ENCODE measurements at regions not wholly inside any gene's neighbourhood (a gene's known extent, or its start where the extent isn't known, plus 50 kb on each side); places are given as distances from the start of the nearest gene placed in this dataset.

DNA sequence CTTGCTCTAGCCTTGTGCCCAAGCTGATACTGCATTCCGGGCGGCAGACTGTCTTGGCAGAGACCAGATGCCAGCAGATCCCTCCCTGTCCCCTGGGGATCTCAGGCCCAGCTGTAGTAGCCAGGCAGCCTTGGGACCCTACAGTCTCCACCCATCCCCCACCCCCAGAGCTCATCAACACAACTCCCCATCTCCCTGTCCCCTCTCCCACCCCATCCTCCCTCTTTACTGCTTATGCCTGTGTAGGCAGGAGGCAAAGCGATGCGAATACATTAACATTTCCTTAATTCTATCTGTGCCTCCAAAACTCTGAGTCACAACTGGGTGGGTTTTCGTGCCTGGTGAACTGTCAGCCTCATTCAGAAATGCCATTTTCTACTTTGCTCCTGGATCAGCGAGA, 547.6 kb downstream of the BUD13 start:
- DNase-seq (ENCODE audit: low spot score), result no peak
- TF ChIP-seq, protein P1, sequence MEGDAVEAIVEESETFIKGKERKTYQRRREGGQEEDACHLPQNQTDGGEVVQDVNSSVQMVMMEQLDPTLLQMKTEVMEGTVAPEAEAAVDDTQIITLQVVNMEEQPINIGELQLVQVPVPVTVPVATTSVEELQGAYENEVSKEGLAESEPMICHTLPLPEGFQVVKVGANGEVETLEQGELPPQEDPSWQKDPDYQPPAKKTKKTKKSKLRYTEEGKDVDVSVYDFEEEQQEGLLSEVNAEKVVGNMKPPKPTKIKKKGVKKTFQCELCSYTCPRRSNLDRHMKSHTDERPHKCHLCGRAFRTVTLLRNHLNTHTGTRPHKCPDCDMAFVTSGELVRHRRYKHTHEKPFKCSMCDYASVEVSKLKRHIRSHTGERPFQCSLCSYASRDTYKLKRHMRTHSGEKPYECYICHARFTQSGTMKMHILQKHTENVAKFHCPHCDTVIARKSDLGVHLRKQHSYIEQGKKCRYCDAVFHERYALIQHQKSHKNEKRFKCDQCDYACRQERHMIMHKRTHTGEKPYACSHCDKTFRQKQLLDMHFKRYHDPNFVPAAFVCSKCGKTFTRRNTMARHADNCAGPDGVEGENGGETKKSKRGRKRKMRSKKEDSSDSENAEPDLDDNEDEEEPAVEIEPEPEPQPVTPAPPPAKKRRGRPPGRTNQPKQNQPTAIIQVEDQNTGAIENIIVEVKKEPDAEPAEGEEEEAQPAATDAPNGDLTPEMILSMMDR (IDR thresholded peaks at IDR 0.05; ENCODE audit: extremely low read depth, insufficient read depth, missing control alignments), result no peak
- in situ Hi-C loops (cut with MboI; ENCODE audit: low pct_unique_long_range_greater_than_20kb, low sequenced_read_pairs, unreplicated experiment), result no loop called here

DNA sequence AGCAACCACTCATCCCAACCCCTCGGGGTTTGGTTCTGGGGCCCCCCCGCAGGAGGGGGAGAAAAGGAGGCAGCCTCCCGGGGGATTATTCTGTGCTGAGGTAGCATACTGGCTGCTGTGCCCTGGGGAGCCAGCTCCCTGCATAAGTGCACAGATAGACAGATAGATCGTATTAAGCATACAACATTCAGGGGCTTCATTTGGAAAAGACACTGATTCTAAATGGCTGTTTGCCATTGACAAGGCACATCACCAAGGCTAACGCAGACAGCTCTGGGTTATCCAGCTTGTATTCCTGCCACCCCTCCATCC, 547.9 kb downstream of the BUD13 start:
- in situ Hi-C loops (cut with MboI; ENCODE audit: low pct_unique_long_range_greater_than_20kb, low sequenced_read_pairs, unreplicated experiment), result no loop called here
- DNase-seq (ENCODE audit: low spot score), result no peak
- TF ChIP-seq, protein P1 (IDR thresholded peaks at IDR 0.05; ENCODE audit: extremely low read depth, insufficient read depth, missing control alignments), result no peak

DNA sequence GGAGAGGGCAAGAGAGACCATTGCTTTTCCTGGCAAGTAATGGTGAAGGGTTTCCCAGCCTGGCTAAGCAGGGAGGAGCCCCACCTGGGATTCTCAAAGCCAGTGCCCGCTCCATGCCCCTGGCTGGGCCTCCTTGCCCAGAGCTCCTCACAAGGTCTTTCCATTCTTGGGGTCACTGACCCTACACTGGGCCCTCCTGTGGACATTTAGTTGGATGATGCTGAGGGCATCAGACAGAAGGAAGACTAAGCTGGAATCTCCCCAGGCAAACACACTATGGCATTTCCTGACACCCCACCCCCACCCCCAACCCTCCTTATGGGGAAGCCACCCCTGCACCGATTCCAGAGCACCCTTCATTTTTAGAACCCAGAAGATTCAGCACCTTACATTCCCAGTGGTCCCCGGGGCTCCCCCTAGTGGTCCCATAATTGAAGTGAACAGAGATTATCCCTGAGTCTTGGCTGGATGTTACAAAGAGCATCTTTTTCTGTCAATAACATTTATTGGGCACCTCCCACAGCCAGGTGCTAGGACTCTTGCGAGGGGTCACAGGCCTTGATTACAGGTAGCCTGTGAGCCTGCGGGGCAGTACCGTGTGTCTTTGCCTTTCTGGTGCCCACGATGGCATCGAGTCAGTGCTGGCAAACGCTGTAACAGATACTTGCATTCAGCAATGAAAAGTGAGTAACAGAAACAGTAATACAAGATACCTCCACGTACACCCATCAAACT, 548.5 kb downstream of the BUD13 start:
- TF ChIP-seq, protein P1 (IDR thresholded peaks at IDR 0.05; ENCODE audit: extremely low read depth, insufficient read depth, missing control alignments), result peak; percentile 77
- peak; percentile 65 for DNase-seq (ENCODE audit: low spot score)
- in situ Hi-C loops (cut with MboI; ENCODE audit: low pct_unique_long_range_greater_than_20kb, low sequenced_read_pairs, unreplicated experiment), result no loop called here

DNA sequence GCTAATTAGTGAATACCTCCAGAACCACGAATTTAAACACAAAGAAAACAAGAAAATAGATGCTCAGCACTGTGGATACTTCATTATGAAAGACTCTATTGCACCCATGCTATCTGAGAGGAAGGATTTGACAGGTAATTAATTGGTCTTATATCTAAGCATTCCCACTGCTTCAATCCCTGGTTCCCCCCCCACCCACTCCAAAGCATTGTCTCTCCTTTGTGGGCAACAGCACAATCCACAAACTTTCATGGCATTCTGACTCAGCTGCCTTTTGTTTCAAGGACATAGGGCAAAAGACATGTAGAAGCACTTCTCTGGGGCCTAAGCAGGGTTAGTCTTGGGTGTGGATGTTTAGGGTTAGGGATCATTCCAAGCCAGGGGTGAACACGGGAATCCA, 551.4 kb downstream of the BUD13 start:
- in situ Hi-C loops (cut with MboI; ENCODE audit: low pct_unique_long_range_greater_than_20kb, low sequenced_read_pairs, unreplicated experiment), result no loop called here
- TF ChIP-seq, protein P1 (IDR thresholded peaks at IDR 0.05; ENCODE audit: extremely low read depth, insufficient read depth, missing control alignments), result no peak
- no peak for DNase-seq (ENCODE audit: low spot score)

DNA sequence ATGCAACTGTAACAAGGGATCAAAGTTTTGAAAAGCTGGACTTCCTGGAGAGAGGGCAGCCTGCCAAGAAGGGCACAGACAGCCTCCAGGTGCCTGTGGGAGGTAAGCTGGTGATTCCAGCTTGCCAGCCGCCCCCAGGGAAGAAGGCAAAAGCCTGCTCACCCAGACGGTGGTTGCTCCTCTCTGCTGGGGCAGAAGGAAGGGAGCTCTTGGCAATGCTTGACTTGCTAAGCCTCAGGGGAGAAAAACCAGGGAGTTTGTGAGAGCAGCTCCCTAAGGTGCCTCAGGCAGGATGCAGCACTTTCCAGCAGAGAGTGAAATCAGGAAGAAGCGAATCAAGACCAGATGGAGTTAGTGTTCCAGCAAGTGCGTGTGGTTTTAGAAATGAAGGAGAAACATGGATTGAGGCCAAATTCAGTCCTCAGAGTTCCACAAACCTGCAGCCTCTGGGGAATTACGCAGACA, 553.6 kb downstream of the BUD13 start:
- in situ Hi-C loops (cut with MboI; ENCODE audit: low pct_unique_long_range_greater_than_20kb, low sequenced_read_pairs, unreplicated experiment), result no loop called here
- TF ChIP-seq, protein P1 (IDR thresholded peaks at IDR 0.05; ENCODE audit: extremely low read depth, insufficient read depth, missing control alignments), result no peak
- DNase-seq (ENCODE audit: low spot score), result no peak

DNA sequence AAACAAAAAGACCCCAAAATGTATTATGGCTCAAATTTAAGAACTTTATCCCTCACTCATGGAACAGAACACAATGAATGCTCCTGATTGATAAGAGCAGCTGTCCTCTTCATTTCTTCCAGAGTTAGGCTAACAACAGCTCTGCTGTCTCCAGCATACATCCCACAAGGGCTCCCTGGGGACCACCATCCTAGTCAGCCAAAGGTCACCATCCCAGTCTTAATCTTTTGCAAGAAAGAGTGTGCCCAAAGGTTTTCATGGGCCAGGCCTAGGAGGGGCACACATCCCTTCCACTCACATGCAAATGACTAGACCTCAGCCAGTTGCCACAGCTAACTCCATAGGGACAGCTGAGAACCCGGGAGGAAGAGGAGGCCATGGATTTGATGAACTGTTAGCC, 555.3 kb downstream of the BUD13 start:
- no peak for DNase-seq (ENCODE audit: low spot score)

More for the DNA sequence above, 555.3 kb downstream of the BUD13 start:
- TF ChIP-seq, protein P1 (IDR thresholded peaks at IDR 0.05; ENCODE audit: extremely low read depth, insufficient read depth, missing control alignments), result no peak
- in situ Hi-C loops (cut with MboI; ENCODE audit: low pct_unique_long_range_greater_than_20kb, low sequenced_read_pairs, unreplicated experiment), result no loop called here

Measured in GM13977 (cell line).